ENCODE measurements at regions not wholly inside any gene's neighbourhood (a gene's known extent, or its start where the extent isn't known, plus 50 kb on each side); places are given as distances from the start of the nearest gene placed in this dataset.

- Mint-ChIP-seq H3K9me3 (no peaks in the 10 kb centered on the region; the same call in 2 of the 3 replicates), H3K4me1 (peaks cover 15% of the 10 kb centered on the region), H3K27ac (no peak overlapping the region), H3K27me3 (ENCODE audit: insufficient read depth, low read depth, poor library complexity) (peaks cover 3% of the 10 kb centered on the region), H3K4me3 (no peak overlapping the region), H3K36me3 (ENCODE audit: low read depth) (no peaks in the 10 kb centered on the region; the same call in 2 of the 3 replicates)
- no peak for ATAC-seq
- no peak for TF ChIP-seq ZNF114 (CRISPR knock-in tag; IDR thresholded peaks at IDR 0.05)
- no peak for TF ChIP-seq NANOG (IDR thresholded peaks at IDR 0.05; ENCODE audit: borderline replicate concordance)
- TF ChIP-seq JUNB (IDR thresholded peaks at IDR 0.05; ENCODE audit: unreplicated experiment) = no peak
- no peak for TF ChIP-seq ZNF462 (CRISPR knock-in tag; IDR thresholded peaks at IDR 0.05)
- no peak for TF ChIP-seq CREB1 (CRISPR knock-in tag; IDR thresholded peaks at IDR 0.05; ENCODE audit: low read depth)
- TF ChIP-seq CTCF (conservative IDR thresholded peaks at IDR 0.05; ENCODE audit: low read depth in 2 of 2) = no peak
- TF ChIP-seq EZH2phosphoT487 (IDR thresholded peaks at IDR 0.05; ENCODE audit: unreplicated experiment) = no peak
- no peak for TF ChIP-seq ETS1 (IDR thresholded peaks at IDR 0.05)
- TF ChIP-seq REST (IDR thresholded peaks at IDR 0.05; ENCODE audit: unreplicated experiment) = no peak
- TF ChIP-seq STAT1 (IDR thresholded peaks at IDR 0.05; ENCODE audit: unreplicated experiment) = no peak
- TF ChIP-seq ZNF331 (CRISPR knock-in tag; IDR thresholded peaks at IDR 0.05; ENCODE audit: low read depth) = no peak
- TF ChIP-seq EZH2 (IDR thresholded peaks at IDR 0.05; ENCODE audit: low read depth, unreplicated experiment) = no peak
- TF ChIP-seq POLR2AphosphoS5 (IDR thresholded peaks at IDR 0.05; ENCODE audit: low read depth) = no peak
- Histone ChIP-seq H2AFZ (no peak overlapping the region), H3K4me3 (no peak overlapping the region), H3K9me2 (ENCODE audit: insufficient read depth) (0 out of 2 replicates have a peak, but pooled peaks cover 6% of the 10 kb centered on the region), H4K20me1 (replicated peaks; ENCODE audit: insufficient read depth) (no peaks in the 10 kb centered on the region), H3K79me2 (replicated peaks; ENCODE audit: insufficient read depth) (no peaks in the 10 kb centered on the region), H3K4me2 (no peak overlapping the region), H3F3A (replicated peaks; ENCODE audit: low read depth) (no peaks in the 10 kb centered on the region), H3K27me3 (ENCODE audit: insufficient read depth) (no peaks in the 10 kb centered on the region), H3K36me3 (ENCODE audit: insufficient read depth) (no peaks in the 10 kb centered on the region), H3K27ac (ENCODE audit: low read depth) (no peak overlapping the region), H3K4me1 (ENCODE audit: insufficient read depth) (peaks cover 6% of the 10 kb centered on the region)
- no peak for DNase-seq (ENCODE audit: low spot score)
These were observed 339.4 kb upstream of the SLCO3A1 start for GRCh38 chr15:91514147-91514546.
